22Rv1 (cell line): ENCODE measurements at regions not wholly inside any gene's neighbourhood (a gene's known extent, or its start where the extent isn't known, plus 50 kb on each side); places are given as distances from the start of the nearest gene placed in this dataset.

Experiments
- ZFX ChIP-seq: fragments of 450-650 bp; IDR thresholded peaks from 2 replicates; pipeline ENCODE4 v1.6.1; 2017; ENCODE audit warnings: antibody characterized with exemption, borderline replicate concordance
- TF ChIP-seq, protein P1 (sequence below): fragments of 450-650 bp; IDR thresholded peaks from 2 replicates; pipeline ENCODE4 v1.5.1; 2017; ENCODE audit warnings: mild to moderate bottlenecking

DNA sequence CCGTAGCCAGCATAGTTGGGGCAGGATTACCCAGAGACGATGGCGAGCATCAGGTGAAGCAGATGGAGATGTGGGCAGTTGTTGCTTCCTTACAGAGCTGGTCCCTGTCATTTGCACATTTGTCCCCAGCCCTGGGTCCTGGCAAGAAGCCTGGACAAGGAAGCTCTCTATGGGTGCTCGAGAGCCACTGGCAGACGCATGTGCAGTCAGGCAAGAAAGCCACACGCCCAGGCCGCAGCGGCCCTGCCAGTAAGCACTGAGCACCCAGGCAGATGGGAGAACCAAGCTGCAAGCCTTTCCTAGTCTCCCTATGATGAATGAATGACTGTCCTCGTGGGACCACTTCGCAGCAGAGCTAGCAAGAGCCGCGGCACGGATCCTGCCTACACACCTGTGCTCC is 182.8 kb downstream of the FOXO1 start:
- no peak for TF ChIP-seq ZFX
- TF ChIP-seq, protein P1, sequence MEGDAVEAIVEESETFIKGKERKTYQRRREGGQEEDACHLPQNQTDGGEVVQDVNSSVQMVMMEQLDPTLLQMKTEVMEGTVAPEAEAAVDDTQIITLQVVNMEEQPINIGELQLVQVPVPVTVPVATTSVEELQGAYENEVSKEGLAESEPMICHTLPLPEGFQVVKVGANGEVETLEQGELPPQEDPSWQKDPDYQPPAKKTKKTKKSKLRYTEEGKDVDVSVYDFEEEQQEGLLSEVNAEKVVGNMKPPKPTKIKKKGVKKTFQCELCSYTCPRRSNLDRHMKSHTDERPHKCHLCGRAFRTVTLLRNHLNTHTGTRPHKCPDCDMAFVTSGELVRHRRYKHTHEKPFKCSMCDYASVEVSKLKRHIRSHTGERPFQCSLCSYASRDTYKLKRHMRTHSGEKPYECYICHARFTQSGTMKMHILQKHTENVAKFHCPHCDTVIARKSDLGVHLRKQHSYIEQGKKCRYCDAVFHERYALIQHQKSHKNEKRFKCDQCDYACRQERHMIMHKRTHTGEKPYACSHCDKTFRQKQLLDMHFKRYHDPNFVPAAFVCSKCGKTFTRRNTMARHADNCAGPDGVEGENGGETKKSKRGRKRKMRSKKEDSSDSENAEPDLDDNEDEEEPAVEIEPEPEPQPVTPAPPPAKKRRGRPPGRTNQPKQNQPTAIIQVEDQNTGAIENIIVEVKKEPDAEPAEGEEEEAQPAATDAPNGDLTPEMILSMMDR: no peak
